ENCODE measurements at regions not wholly inside any gene's neighbourhood (a gene's known extent, or its start where the extent isn't known, plus 50 kb on each side); places are given as distances from the start of the nearest gene placed in this dataset.
"Not testable (repeated sequence)": the region's sequence is repeated elsewhere in the genome, so short reads cannot be mapped to it uniquely, and the experiment has no call there.

DNA sequence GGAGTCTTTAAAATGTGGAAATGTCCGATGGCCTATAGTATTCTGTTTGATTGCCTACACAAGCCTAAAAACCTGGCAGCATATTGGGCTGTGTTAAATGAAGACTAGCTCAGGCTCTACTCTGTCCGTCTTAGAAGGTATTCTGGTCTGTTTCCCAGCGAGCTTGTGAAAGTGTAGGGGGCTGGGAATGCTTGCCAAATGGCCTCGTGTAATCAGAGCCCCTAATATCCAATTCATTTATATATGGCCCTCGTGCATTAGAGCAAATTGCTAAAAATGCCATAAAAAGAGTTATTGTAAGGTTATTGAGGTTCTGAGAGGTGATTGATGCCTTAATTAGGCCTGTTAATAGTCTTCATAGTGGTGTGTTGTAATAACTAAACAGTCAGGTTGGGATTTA, 1500.4 kb downstream of the DPP10 start:
- H3K36me3 ChIP-seq, result no peaks in the 10 kb centered on the region
- TF ChIP-seq, protein P1, sequence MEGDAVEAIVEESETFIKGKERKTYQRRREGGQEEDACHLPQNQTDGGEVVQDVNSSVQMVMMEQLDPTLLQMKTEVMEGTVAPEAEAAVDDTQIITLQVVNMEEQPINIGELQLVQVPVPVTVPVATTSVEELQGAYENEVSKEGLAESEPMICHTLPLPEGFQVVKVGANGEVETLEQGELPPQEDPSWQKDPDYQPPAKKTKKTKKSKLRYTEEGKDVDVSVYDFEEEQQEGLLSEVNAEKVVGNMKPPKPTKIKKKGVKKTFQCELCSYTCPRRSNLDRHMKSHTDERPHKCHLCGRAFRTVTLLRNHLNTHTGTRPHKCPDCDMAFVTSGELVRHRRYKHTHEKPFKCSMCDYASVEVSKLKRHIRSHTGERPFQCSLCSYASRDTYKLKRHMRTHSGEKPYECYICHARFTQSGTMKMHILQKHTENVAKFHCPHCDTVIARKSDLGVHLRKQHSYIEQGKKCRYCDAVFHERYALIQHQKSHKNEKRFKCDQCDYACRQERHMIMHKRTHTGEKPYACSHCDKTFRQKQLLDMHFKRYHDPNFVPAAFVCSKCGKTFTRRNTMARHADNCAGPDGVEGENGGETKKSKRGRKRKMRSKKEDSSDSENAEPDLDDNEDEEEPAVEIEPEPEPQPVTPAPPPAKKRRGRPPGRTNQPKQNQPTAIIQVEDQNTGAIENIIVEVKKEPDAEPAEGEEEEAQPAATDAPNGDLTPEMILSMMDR (IDR thresholded peaks at IDR 0.05; ENCODE audit: low read depth, low read length), result no peak
- H3K9me3 ChIP-seq, result no peaks in the 10 kb centered on the region
- no peak for DNase-seq
- no peaks in the 10 kb centered on the region for H3K27me3 ChIP-seq
- H3K4me1 ChIP-seq, result no peaks in the 10 kb centered on the region
- H3K4me3 ChIP-seq (ENCODE audit: low read depth, low read length), result no peak overlapping the region

DNA sequence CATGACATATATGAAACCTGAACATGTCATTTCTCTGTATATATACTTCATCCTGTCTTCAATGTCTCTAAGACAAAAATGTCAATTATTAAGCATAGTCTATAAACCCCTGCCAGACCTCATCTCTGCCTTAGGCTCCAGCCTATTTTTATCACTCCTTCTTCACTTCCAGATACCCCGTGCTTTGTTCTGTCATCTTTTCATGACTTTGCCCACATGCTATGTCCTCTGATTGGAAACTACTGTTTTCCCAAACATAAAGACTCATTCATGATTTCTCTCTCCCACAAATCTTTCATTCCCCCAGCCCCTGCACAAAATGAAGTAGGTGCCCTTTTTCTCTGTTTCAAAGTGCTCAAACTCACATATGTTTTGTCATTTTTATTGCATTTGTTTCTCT, 1503.9 kb downstream of the DPP10 start:
- TF ChIP-seq, protein P1 (IDR thresholded peaks at IDR 0.05; ENCODE audit: low read depth, low read length), result no peak
- Histone ChIP-seq H3K4me3 (ENCODE audit: low read depth, low read length) (no peak overlapping the region), H3K36me3 (no peaks in the 10 kb centered on the region), H3K4me1 (no peaks in the 10 kb centered on the region), H3K27me3 (no peaks in the 10 kb centered on the region), H3K9me3 (no peaks in the 10 kb centered on the region)
- DNase-seq, result no peak

GRCh38 chr2:115946891-115947290, 1504.5 kb downstream of the DPP10 start:
- Histone ChIP-seq H3K27me3 (no peaks in the 10 kb centered on the region), H3K4me1 (no peaks in the 10 kb centered on the region), H3K9me3 (no peaks in the 10 kb centered on the region), H3K36me3 (no peaks in the 10 kb centered on the region), H3K4me3 (ENCODE audit: low read depth, low read length) (no peak overlapping the region)
- no peak for DNase-seq
- TF ChIP-seq, protein P1 (IDR thresholded peaks at IDR 0.05; ENCODE audit: low read depth, low read length), result no peak

DNA sequence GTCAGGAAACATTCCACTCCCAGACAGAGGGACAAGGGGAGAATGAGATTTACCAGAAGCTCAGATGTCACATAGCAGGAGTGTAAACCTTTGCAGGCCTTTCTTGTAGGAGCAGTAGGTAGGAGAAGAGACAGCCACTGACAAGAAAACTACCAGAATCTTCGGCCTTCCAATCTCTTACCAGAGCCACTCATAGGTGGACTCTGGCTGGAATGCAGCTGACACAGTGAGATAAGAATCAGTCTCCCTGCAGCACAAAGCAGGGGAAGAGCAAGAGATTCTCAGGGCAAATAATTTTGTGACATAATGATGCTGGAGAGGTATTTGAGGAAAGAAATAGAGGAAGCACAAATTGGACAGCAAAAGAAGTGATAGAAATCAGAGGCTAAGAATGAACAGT, 1534.5 kb downstream of the DPP10 start:
- no peak overlapping the region for H3K4me3 ChIP-seq (ENCODE audit: low read depth, low read length)
- TF ChIP-seq, protein P1 (IDR thresholded peaks at IDR 0.05; ENCODE audit: low read depth, low read length), result no peak
- H3K9me3 ChIP-seq, result no peaks in the 10 kb centered on the region
- H3K36me3 ChIP-seq, result no peaks in the 10 kb centered on the region
- no peaks in the 10 kb centered on the region for H3K27me3 ChIP-seq
- H3K4me1 ChIP-seq, result no peaks in the 10 kb centered on the region
- no peak for DNase-seq

GRCh38 chr2:115999039-115999438, 1556.6 kb downstream of the DPP10 start:
- TF ChIP-seq, protein P1 (IDR thresholded peaks at IDR 0.05; ENCODE audit: low read depth, low read length), result no peak
- H3K4me1 ChIP-seq, result no peaks in the 10 kb centered on the region
- no peaks in the 10 kb centered on the region for H3K36me3 ChIP-seq
- H3K9me3 ChIP-seq, result no peaks in the 10 kb centered on the region
- no peak for DNase-seq
- no peak overlapping the region for H3K4me3 ChIP-seq (ENCODE audit: low read depth, low read length)
- no peaks in the 10 kb centered on the region for H3K27me3 ChIP-seq

DNA sequence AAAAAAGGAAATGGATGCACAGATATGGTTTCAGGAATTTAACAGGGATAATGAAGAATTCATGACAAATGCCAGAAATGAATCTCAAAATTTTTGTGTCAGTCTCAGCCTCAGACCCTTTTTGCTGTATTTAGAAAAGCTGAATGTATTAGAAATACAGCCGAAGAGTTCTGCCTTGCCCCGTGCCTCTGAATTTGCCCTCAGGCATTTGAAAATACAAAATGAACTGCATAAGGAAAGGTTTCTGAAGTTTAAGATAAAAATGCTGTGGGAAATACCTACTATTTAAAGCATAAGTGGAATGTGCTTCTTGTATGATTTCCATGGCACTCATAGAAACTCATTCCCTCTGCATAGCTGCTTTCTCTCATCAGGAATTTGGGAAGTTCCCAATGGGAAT, 1580.6 kb downstream of the DPP10 start:
- H3K9me3 ChIP-seq, result no peaks in the 10 kb centered on the region

GRCh38 chr2:116038758-116039157, 1596.3 kb downstream of the DPP10 start:
- not testable (repeated sequence) for H3K27me3 ChIP-seq; DNase-seq; H3K36me3 ChIP-seq; H3K9me3 ChIP-seq; H3K4me1 ChIP-seq; H3K4me3 ChIP-seq (ENCODE audit: low read depth, low read length)

More for the DNA sequence above, 1580.6 kb downstream of the DPP10 start:
- Histone ChIP-seq H3K4me1 (no peaks in the 10 kb centered on the region), H3K27me3 (no peaks in the 10 kb centered on the region), H3K36me3 (no peaks in the 10 kb centered on the region), H3K4me3 (ENCODE audit: low read depth, low read length) (no peak overlapping the region)
- TF ChIP-seq, protein P1 (IDR thresholded peaks at IDR 0.05; ENCODE audit: low read depth, low read length), result no peak
- DNase-seq, result no peak
